HepG2 (cell line): ENCODE measurements at regions not wholly inside any gene's neighbourhood (a gene's known extent, or its start where the extent isn't known, plus 50 kb on each side); places are given as distances from the start of the nearest gene placed in this dataset.

ENCODE experiments used
- ATF2 ChIP-seq: sonication (generic); formaldehyde crosslinking; IDR thresholded peaks from 2 replicates; pipeline ENCODE4 v1.4.0; 2020; ENCODE audit warnings: missing genetic modification reagents
- CHD2 ChIP-seq: IDR thresholded peaks from 2 replicates; pipeline ENCODE4 v1.6.1; 2011; ENCODE audit warnings: low read depth, low read length, improper control_type of control experiment
- CTCF ChIP-seq: sonication (generic); formaldehyde crosslinking; IDR thresholded peaks from 2 replicates; pipeline ENCODE4 v1.5.0; 2020; ENCODE audit warnings: mild to moderate bottlenecking, missing genetic modification reagents, moderate library complexity
- KAT2B ChIP-seq: fragments of 150-350 bp; IDR thresholded peaks from 2 replicates; pipeline ENCODE4 v1.6.1; 2014; ENCODE audit warnings: low read depth, low read length, borderline replicate concordance
- POLR2A ChIP-seq, 2 experiments: IDR thresholded peaks; 2 replicates each; pipeline ENCODE4 v1.6.1; 2011; ENCODE audit warnings: low read depth in 2 of 2, low read length in 2 of 2, mild to moderate bottlenecking in 1 of 2, moderate library complexity in 1 of 2; ENCODE audit not compliant: insufficient read depth in 1 of 2
- RFX1 ChIP-seq: fragments of 450-650 bp; IDR thresholded peaks from 2 replicates; pipeline ENCODE4 v1.6.1; 2017
- YY1 ChIP-seq: IDR thresholded peaks from 2 replicates; pipeline ENCODE4 v1.6.1; 2011; ENCODE audit warnings: low read length, low read depth, moderate library complexity, mild to moderate bottlenecking; ENCODE audit not compliant: insufficient read depth, insufficient replicate concordance
- ZBTB46 ChIP-seq: sonication (generic); formaldehyde crosslinking; IDR thresholded peaks from 2 replicates; pipeline ENCODE4 v1.4.0; 2020; ENCODE audit warnings: mild to moderate bottlenecking, missing genetic modification reagents, borderline replicate concordance
- ZKSCAN1 ChIP-seq: fragments of 150-350 bp; IDR thresholded peaks from 2 replicates; pipeline ENCODE4 v1.6.1; 2014; ENCODE audit warnings: low read length
- ZNF317 ChIP-seq: sonication (generic); formaldehyde crosslinking; IDR thresholded peaks from 2 replicates; pipeline ENCODE4 v1.5.0; 2020; ENCODE audit warnings: mild to moderate bottlenecking, missing genetic modification reagents
- ZNF609 ChIP-seq: sonication (generic); formaldehyde crosslinking; IDR thresholded peaks from 2 replicates; pipeline ENCODE4 v1.4.0; 2020; ENCODE audit warnings: mild to moderate bottlenecking, missing genetic modification reagents, borderline replicate concordance

GRCh38 chr4:106746451-106746850 lies 289.7 kb downstream of the DKK2 start:
- no peak for TF ChIP-seq RFX1
- no peak for TF ChIP-seq ZBTB46 (CRISPR knock-in tag)
- TF ChIP-seq ZNF317 (CRISPR knock-in tag) = no peak
- no peak for TF ChIP-seq POLR2A (IDR thresholded peaks at IDR 0.05; ENCODE audit: insufficient read depth in 1 of 2, low read depth in 2 of 2, low read length in 2 of 2)
- TF ChIP-seq KAT2B = no peak
- TF ChIP-seq ZKSCAN1 = no peak
- TF ChIP-seq CHD2 = no peak
- TF ChIP-seq YY1 = no peak
- TF ChIP-seq ATF2 (CRISPR knock-in tag) = no peak
- no peak for TF ChIP-seq ZNF609 (CRISPR knock-in tag)
- TF ChIP-seq CTCF (CRISPR knock-in tag) = no peak
